ENCODE measurements at regions not wholly inside any gene's neighbourhood (a gene's known extent, or its start where the extent isn't known, plus 50 kb on each side); places are given as distances from the start of the nearest gene placed in this dataset.

- no peaks in the 10 kb centered on the region for H3K79me2 ChIP-seq (ENCODE audit: control insufficient read depth, low read length)
- no peaks in the 10 kb centered on the region for H3K9me2 ChIP-seq (replicated peaks; ENCODE audit: control insufficient read depth, low read length)
- H3K4me3 ChIP-seq (ENCODE audit: low read length) = no peak overlapping the region
- no peaks in the 10 kb centered on the region for H3K4me1 ChIP-seq (ENCODE audit: control insufficient read depth, low read length)
- no peak for TF ChIP-seq EZH2phosphoT487 (IDR thresholded peaks at IDR 0.05; ENCODE audit: borderline replicate concordance, low read length)
- TF ChIP-seq CTCF (IDR thresholded peaks at IDR 0.05; ENCODE audit: low read depth, low read length, poor library complexity, severe bottlenecking) = no peak
- H3F3A ChIP-seq (ENCODE audit: control insufficient read depth, insufficient read depth) = no peaks in the 10 kb centered on the region
- no peaks in the 10 kb centered on the region for H3K27me3 ChIP-seq (ENCODE audit: control insufficient read depth, low read length)
- H3K27ac ChIP-seq (ENCODE audit: low read depth, low read length) = no peak overlapping the region
- H3K36me3 ChIP-seq (ENCODE audit: control insufficient read depth, low read length) = no peaks in the 10 kb centered on the region
- no peaks in the 10 kb centered on the region; the same call in 1 of the 2 replicates for H3K9me3 ChIP-seq (ENCODE audit: control insufficient read depth, insufficient read depth, low read length)
- H4K20me1 ChIP-seq (ENCODE audit: control insufficient read depth, insufficient read depth, low read depth, low read length) = no peaks in the 10 kb centered on the region
- H3K4me2 ChIP-seq (ENCODE audit: low read length) = no peak overlapping the region
Measured at GRCh38 chr16:6891496-6891895, 441.1 kb upstream of the RBFOX1 start.

DNA sequence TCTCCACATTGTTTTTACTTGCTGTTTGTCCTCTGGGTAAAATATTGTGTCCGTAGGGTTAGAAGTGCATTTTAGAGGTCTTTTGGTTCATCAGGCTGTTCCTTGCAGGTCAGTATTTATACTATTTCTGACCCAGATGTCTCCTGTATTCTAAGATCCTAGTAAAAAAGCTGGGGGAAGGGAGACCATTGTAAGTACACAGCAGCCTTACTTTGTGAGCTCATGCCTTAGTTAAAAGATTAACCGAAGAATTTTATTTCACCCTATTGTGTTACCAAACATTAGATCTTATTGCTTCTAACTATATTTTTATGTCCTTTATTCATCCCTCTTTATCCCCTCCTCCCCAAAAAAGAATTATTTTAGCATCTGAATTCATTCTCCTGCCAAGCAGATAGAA, 444.1 kb upstream of the RBFOX1 start:
- Histone ChIP-seq H3K27ac (ENCODE audit: low read depth, low read length) (no peak overlapping the region), H3K9me2 (replicated peaks; ENCODE audit: control insufficient read depth, low read length) (no peaks in the 10 kb centered on the region), H3K4me3 (ENCODE audit: low read length) (no peak overlapping the region), H3F3A (ENCODE audit: control insufficient read depth, insufficient read depth) (no peaks in the 10 kb centered on the region), H3K27me3 (ENCODE audit: control insufficient read depth, low read length) (no peaks in the 10 kb centered on the region), H3K36me3 (ENCODE audit: control insufficient read depth, low read length) (no peaks in the 10 kb centered on the region), H3K79me2 (ENCODE audit: control insufficient read depth, low read length) (no peaks in the 10 kb centered on the region), H3K4me1 (ENCODE audit: control insufficient read depth, low read length) (no peaks in the 10 kb centered on the region), H3K9me3 (ENCODE audit: control insufficient read depth, insufficient read depth, low read length) (no peaks in the 10 kb centered on the region; the same call in 1 of the 2 replicates), H4K20me1 (ENCODE audit: control insufficient read depth, insufficient read depth, low read depth, low read length) (no peaks in the 10 kb centered on the region), H3K4me2 (ENCODE audit: low read length) (no peak overlapping the region)
- no peak for TF ChIP-seq EZH2phosphoT487 (IDR thresholded peaks at IDR 0.05; ENCODE audit: borderline replicate concordance, low read length)
- TF ChIP-seq CTCF (IDR thresholded peaks at IDR 0.05; ENCODE audit: low read depth, low read length, poor library complexity, severe bottlenecking) = no peak

DNA sequence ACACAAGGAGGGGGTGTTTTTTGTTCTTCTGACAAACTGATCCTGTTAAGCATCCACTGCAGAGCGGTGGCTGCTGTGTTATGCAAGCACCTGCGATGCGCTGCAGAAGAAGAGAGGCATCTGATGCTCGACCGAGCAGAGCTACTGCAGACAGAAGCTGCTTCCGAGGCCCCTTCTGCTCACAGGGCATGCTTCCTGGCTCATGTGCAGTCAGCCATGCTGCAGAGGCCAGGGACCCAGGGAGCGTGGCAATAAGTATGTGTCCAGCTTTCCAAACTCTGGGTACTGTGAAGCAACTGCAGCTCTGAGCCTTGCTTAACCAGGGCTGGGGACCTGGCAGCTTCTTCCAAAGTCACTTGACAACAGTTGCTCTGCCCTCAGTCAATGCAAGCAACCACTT, 448.6 kb upstream of the RBFOX1 start:
- no peak for TF ChIP-seq CTCF (IDR thresholded peaks at IDR 0.05; ENCODE audit: low read depth, low read length, poor library complexity, severe bottlenecking)
- no peak for TF ChIP-seq EZH2phosphoT487 (IDR thresholded peaks at IDR 0.05; ENCODE audit: borderline replicate concordance, low read length)
- Histone ChIP-seq H3K79me2 (ENCODE audit: control insufficient read depth, low read length) (no peaks in the 10 kb centered on the region), H3K4me1 (ENCODE audit: control insufficient read depth, low read length) (no peaks in the 10 kb centered on the region), H3K9me2 (replicated peaks; ENCODE audit: control insufficient read depth, low read length) (no peaks in the 10 kb centered on the region), H3K27me3 (ENCODE audit: control insufficient read depth, low read length) (no peaks in the 10 kb centered on the region), H3K9me3 (ENCODE audit: control insufficient read depth, insufficient read depth, low read length) (no peaks in the 10 kb centered on the region; the same call in 1 of the 2 replicates), H4K20me1 (ENCODE audit: control insufficient read depth, insufficient read depth, low read depth, low read length) (no peaks in the 10 kb centered on the region), H3K36me3 (ENCODE audit: control insufficient read depth, low read length) (no peaks in the 10 kb centered on the region), H3F3A (ENCODE audit: control insufficient read depth, insufficient read depth) (no peaks in the 10 kb centered on the region), H3K27ac (ENCODE audit: low read depth, low read length) (no peak overlapping the region), H3K4me3 (ENCODE audit: low read length) (no peak overlapping the region), H3K4me2 (ENCODE audit: low read length) (no peak overlapping the region)

GRCh38 chr16:6880263-6880662, 452.4 kb upstream of the RBFOX1 start:
- no peaks in the 10 kb centered on the region for H3K36me3 ChIP-seq (ENCODE audit: control insufficient read depth, low read length)
- TF ChIP-seq EZH2phosphoT487 (IDR thresholded peaks at IDR 0.05; ENCODE audit: borderline replicate concordance, low read length) = no peak
- no peak for TF ChIP-seq CTCF (IDR thresholded peaks at IDR 0.05; ENCODE audit: low read depth, low read length, poor library complexity, severe bottlenecking)
- no peak overlapping the region for H3K4me3 ChIP-seq (ENCODE audit: low read length)
- H4K20me1 ChIP-seq (ENCODE audit: control insufficient read depth, insufficient read depth, low read depth, low read length) = no peaks in the 10 kb centered on the region
- no peaks in the 10 kb centered on the region for H3K9me3 ChIP-seq (ENCODE audit: control insufficient read depth, insufficient read depth, low read length)
- no peaks in the 10 kb centered on the region for H3K4me1 ChIP-seq (ENCODE audit: control insufficient read depth, low read length)
- no peaks in the 10 kb centered on the region for H3K27me3 ChIP-seq (ENCODE audit: control insufficient read depth, low read length)
- no peaks in the 10 kb centered on the region for H3F3A ChIP-seq (ENCODE audit: control insufficient read depth, insufficient read depth)
- no peak overlapping the region for H3K27ac ChIP-seq (ENCODE audit: low read depth, low read length)
- H3K4me2 ChIP-seq (ENCODE audit: low read length) = no peak overlapping the region
- H3K9me2 ChIP-seq (replicated peaks; ENCODE audit: control insufficient read depth, low read length) = no peaks in the 10 kb centered on the region
- H3K79me2 ChIP-seq (ENCODE audit: control insufficient read depth, low read length) = no peaks in the 10 kb centered on the region
